Ovary (tissue), 3 donors: ENCODE measurements at regions not wholly inside any gene's neighbourhood (a gene's known extent, or its start where the extent isn't known, plus 50 kb on each side); places are given as distances from the start of the nearest gene placed in this dataset.

Experiments
- CTCF ChIP-seq, 3 donors: fragments of 450-650 bp in 2 of 3; fragments of 200-600 bp in 1 of 3; IDR thresholded peaks; one replicate each; pipeline versions ENCODE4 v1.5.1 to v1.8.0; 2016 to 2022; ENCODE audit warnings: antibody characterized with exemption in 3 of 3, mild to moderate bottlenecking in 1 of 3
- EP300 ChIP-seq: sonication (generic); formaldehyde crosslinking; IDR thresholded peaks from one replicate; pipeline ENCODE4 v1.6.1; 2017; ENCODE audit warnings: antibody characterized with exemption
- donor health status: DM: no; HTN: no; CAD: no.

GRCh38 chr5:56605231-56605630 lies 210.1 kb upstream of the MAP3K1 start:
- no peak for TF ChIP-seq EP300
- no peak for TF ChIP-seq CTCF (IDR thresholded peaks at IDR 0.05)
